Stimulated activated CD4-positive, alpha-beta T cell treated with anti-CD3 and anti-CD28 coated beads, Interleukin-4, amount 100 ng/mL, for 4 hours (primary cell): ENCODE measurements at regions not wholly inside any gene's neighbourhood (a gene's known extent, or its start where the extent isn't known, plus 50 kb on each side); places are given as distances from the start of the nearest gene placed in this dataset.

Source experiments
- DNase-seq, 2 experiments: peaks; one replicate each; pipeline ENCODE4 v3.0.0-alpha.2; 2020

GRCh38 chr11:28460348-28460747 lies 352.2 kb downstream of the METTL15 start:
- DNase-seq: no peak

DNA sequence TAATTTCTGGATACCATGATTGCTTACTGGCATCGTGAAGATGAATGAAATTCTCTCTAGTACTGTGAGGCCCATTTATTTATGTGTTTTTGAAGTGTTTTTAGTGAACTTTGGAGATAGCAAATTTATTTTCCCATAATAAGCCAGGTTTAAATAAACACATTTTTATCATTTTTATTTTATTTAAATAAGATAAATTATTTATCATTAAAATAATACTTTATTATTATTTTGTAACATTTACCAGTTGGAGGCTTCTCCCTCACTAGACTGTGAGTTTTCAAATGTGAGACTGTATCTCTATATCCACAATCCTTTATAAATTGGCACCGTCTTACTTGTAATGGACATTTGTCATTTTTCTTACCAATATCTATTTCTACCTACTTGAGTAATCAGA lies 351.7 kb downstream of the METTL15 start:
- no peak for DNase-seq

DNA sequence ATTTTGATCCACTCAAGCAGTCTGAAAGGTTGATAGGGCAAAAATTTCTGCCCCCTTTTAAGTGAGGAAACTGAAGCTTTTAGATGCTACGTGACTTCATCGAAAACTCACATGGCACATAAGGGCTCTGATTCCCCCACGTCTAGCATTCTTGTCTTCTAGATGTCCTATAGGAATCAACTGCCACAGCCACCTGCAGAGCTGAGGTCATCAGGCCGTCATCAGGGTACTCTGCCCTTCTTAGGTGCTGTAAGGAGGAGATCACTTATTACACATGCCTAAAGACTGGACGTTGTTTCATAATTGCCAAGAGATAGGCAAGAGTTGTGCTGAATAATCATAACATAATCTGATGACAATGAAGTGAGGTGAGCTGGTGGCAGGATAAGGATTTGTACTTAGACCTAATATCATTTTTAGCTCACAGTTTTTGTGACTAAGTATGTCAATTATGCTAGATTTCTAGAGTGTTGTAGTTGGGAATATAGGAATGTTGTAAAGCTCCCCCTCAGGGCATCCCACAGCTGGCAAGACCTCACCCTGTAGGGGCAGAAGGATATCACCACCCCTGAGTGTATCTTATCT lies 349.4 kb downstream of the METTL15 start:
- no peak for DNase-seq

DNA sequence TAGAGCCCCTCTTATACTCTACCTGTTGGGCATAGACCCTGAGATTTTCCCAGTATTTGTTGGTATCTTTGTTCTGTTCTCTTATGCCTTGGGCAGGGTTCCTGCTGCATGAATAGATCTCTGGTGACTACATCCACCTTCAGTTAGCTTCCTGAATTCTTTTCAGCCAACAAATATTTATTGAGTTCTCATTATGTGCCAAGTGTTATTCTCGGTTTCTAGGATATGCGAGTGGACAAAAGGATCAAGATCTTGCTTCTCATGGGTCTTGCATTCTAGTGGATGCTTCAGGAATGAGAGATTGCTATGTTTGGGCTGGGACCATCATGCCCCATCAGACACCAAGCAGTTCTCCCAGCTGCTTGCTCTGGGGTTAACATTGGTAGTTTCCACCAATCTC lies 340.0 kb downstream of the METTL15 start:
- DNase-seq: no peak

- no peak for DNase-seq
Observed at GRCh38 chr11:28447226-28447625, 339.0 kb downstream of the METTL15 start.

DNA sequence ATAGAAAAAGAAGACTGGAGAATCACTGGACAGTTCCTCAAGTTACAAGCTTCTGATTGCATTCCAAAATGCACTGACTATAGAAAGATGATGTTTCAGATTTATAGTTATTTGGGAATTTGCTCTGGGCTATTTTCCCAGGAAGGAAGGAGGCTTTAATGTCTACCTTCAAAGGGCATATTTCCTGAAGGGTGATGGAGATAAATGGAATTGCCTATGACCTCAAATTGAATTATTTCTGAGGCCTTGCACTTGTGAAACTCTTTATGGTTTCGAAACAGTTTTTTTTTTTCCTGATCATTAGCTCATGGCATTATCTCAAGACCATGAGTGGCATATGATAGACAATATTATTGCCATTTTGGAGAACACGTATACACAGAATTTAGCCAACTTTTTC lies 333.9 kb downstream of the METTL15 start:
- no peak for DNase-seq

DNA sequence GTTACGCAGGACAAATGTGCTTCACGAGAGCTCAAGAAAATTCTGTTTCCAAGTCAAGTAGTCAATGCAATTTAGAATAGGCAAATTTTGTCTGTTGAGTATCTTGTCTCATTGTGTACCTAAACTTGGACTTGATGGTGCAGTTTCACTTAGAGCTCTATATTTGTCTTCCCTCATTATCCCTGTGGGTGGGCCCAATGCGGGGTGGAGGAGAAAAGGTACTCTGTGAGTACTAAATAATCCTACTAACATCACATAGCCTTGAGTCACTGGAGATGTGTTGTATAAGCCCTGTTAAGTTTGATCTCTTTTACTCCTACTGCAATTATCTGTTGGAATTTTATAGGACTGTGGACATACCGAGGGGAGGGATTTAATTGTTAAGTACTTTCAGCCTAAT lies 331.2 kb downstream of the METTL15 start:
- DNase-seq: no peak

DNA sequence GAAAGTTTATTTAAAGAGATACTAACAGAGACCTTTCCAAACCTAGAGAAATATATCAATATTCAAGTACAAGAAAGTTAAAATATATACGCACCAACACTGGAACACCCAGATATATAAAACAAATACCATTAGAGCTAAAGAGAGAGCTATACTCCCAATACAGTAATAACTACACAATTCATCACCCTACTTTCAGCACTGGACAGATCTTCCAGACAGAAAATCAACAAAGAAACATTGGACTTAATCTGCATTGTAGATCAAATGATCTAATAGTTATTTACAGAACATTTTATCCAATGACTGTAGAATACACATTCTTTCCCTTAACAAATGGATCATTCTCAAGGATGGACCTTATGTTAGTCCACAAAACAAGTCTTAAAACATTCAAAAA lies 311.9 kb downstream of the METTL15 start:
- DNase-seq: no peak

- DNase-seq: no peak
Observed at GRCh38 chr11:28417601-28418323, 309.6 kb downstream of the METTL15 start.

DNA sequence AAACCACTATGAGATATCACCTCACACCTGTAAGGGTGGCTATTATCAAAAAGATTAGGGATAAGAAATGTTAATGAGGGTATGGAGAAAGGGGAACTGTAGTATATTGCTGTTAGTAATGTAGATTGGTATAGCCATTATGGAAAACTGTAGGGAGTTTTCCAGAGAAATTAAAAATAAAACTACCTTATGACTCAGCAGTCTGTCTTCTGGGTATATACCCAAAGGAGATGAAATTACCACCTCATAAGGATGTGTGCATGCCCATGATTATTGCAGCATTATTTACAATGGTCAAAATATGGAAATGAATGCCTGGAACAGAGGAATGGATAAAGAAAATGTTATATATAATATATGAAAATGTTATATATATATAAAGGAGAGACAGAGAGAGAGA lies 303.8 kb downstream of the METTL15 start:
- no peak for DNase-seq

GRCh38 chr11:28401446-28401845 lies 293.3 kb downstream of the METTL15 start:
- DNase-seq: no peak

- DNase-seq: no peak
Observed at GRCh38 chr11:28400331-28401100, 292.3 kb downstream of the METTL15 start.

DNA sequence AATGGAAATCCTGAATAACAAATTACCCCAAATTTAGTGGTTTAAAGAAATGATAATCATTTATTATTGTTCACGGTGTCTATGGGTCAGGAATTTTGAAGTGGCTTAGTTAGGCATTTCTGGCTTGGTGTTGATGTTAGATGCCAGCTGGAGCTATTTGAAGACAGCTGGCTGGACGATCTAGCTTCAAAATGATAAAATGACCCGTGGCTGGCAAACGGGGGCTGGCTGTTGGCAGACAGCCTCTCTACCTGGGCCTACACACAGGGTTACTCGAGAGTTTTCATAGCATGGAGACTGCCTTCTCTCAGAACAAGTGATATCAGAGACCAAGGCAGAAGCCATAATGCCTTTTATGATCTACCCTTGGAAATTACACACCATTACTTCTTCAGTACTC lies 285.2 kb downstream of the METTL15 start:
- DNase-seq: no peak

GRCh38 chr11:28384418-28384817 lies 276.2 kb downstream of the METTL15 start:
- no peak for DNase-seq

DNA sequence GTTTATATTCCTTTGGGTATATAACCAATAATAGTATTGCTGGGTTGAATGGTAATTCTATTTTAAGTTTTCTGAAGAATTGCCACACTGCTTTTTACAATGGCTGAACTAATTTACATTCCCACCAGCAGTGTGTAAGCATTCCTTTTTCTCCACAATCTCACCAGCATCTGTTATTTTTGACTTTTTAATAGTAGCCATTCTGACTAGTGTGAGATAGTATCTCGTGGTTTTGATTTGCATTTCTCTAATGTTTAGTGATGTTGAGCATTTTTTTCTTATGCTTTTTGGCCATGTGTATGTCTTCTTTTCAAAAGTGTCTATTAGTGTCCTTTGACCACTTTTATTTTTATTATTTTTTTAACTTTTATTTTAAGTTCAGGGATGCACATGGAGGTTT lies 275.3 kb downstream of the METTL15 start:
- DNase-seq: no peak
